Neural cell (in vitro differentiated cells): ENCODE measurements at regions not wholly inside any gene's neighbourhood (a gene's known extent, or its start where the extent isn't known, plus 50 kb on each side); places are given as distances from the start of the nearest gene placed in this dataset.

Experiments
- H2AFZ ChIP-seq: fragments of 200-600, 300-800 bp; sonication (generic), shearing (Covaris generic); 2 replicates; pipeline ENCODE4 v1.6.0; 2014; ENCODE audit warnings: low read depth, mild to moderate bottlenecking, antibody characterized with exemption, low read length, moderate library complexity
- H3F3A ChIP-seq: fragments of 200-600 bp; shearing (Covaris generic); 2 replicates; pipeline ENCODE4 v1.6.1; 2016; ENCODE audit warnings: mild to moderate bottlenecking, moderate library complexity, mixed read lengths, antibody characterized with exemption, low read length; ENCODE audit not compliant: insufficient read depth, poor library complexity, severe bottlenecking
- H3K27ac ChIP-seq: fragments of 200-600, 300-800 bp; sonication (generic), shearing (Covaris generic); 2 replicates; pipeline ENCODE4 v1.5.1; 2014; ENCODE audit warnings: mild to moderate bottlenecking, low read length, moderate library complexity
- H3K27me3 ChIP-seq: fragments of 300-800, 200-600 bp; sonication (generic), shearing (Covaris generic); 2 replicates; pipeline ENCODE4 v1.6.0; 2014; ENCODE audit warnings: mild to moderate bottlenecking, low read depth, low read length, moderate library complexity; ENCODE audit not compliant: insufficient read depth
- H3K36me3 ChIP-seq: fragments of 300-800, 200-600 bp; sonication (generic), shearing (Covaris generic); 2 replicates; pipeline ENCODE4 v1.5.1; 2014; ENCODE audit warnings: mild to moderate bottlenecking, antibody characterized with exemption, low read length, moderate library complexity; ENCODE audit not compliant: insufficient read depth
- H3K4me2 ChIP-seq: fragments of 300-800, 200-600 bp; sonication (generic), shearing (Covaris generic); 2 replicates; pipeline ENCODE4 v1.6.0; 2014; ENCODE audit warnings: mild to moderate bottlenecking, low read length
- H3K4me3 ChIP-seq: fragments of 300-800, 200-600 bp; sonication (generic), shearing (Covaris generic); 2 replicates; pipeline ENCODE4 v1.5.1; 2014; ENCODE audit warnings: mild to moderate bottlenecking, low read length, moderate library complexity
- H3K79me2 ChIP-seq: fragments of 200-600 bp; shearing (Covaris generic); replicated peaks from 2 replicates; pipeline ENCODE4 v1.6.0; 2014; ENCODE audit warnings: mild to moderate bottlenecking, low read length, moderate library complexity; ENCODE audit not compliant: insufficient read depth
- H3K9ac ChIP-seq: fragments of 300-800, 200-600 bp; sonication (generic), shearing (Covaris generic); 2 replicates; pipeline ENCODE4 v1.6.1; 2016; ENCODE audit warnings: mild to moderate bottlenecking, low read length, mixed read lengths
- H3K9me2 ChIP-seq: fragments of 200-600 bp; shearing (Covaris generic); 2 replicates; pipeline ENCODE4 v1.6.1; 2016; ENCODE audit warnings: mild to moderate bottlenecking, low read length, mixed read lengths; ENCODE audit not compliant: insufficient read depth
- H3K9me3 ChIP-seq: fragments of 200-600, 300-800 bp; sonication (generic), shearing (Covaris generic); 2 replicates; pipeline ENCODE4 v1.6.1; 2016; ENCODE audit warnings: mild to moderate bottlenecking, mixed run types, low read length, moderate library complexity, mixed read lengths
- H4K20me1 ChIP-seq: fragments of 200-600 bp; shearing (Covaris generic); 2 replicates; pipeline ENCODE4 v1.6.1; 2016; ENCODE audit warnings: mild to moderate bottlenecking, mixed run types; ENCODE audit not compliant: insufficient read depth
- CTCF ChIP-seq: fragments of 450-650 bp; IDR thresholded peaks from 2 replicates; pipeline ENCODE4 v1.5.1; 2014; ENCODE audit warnings: antibody characterized with exemption, mild to moderate bottlenecking, moderate library complexity; ENCODE audit not compliant: poor library complexity, severe bottlenecking
- EP300 ChIP-seq: fragments of 450-650 bp; conservative IDR thresholded peaks from 2 replicates; pipeline ENCODE4 v1.6.1; 2014; ENCODE audit warnings: antibody characterized with exemption, mild to moderate bottlenecking, moderate library complexity; ENCODE audit not compliant: poor library complexity, severe bottlenecking
- EZH2 ChIP-seq: fragments of 200-600, 300-800 bp; shearing (Covaris generic), sonication (generic); IDR thresholded peaks from 2 replicates; pipeline ENCODE4 v1.6.1; 2014; ENCODE audit warnings: antibody characterized with exemption, low read length, borderline replicate concordance, mild to moderate bottlenecking; ENCODE audit not compliant: insufficient read depth, poor library complexity, severe bottlenecking
- MXI1 ChIP-seq: fragments of 450-650 bp; conservative IDR thresholded peaks from 2 replicates; pipeline ENCODE4 v1.6.1; 2014; ENCODE audit warnings: antibody characterized with exemption, mild to moderate bottlenecking; ENCODE audit not compliant: poor library complexity, severe bottlenecking
- POLR2AphosphoS5 ChIP-seq: IDR thresholded peaks from 2 replicates; pipeline ENCODE4 v1.6.1; 2012
- RAD21 ChIP-seq: fragments of 450-650 bp; conservative IDR thresholded peaks from 2 replicates; pipeline ENCODE4 v1.6.1; 2014; ENCODE audit warnings: antibody characterized with exemption, mild to moderate bottlenecking, moderate library complexity
- REST ChIP-seq: IDR thresholded peaks from 2 replicates; pipeline ENCODE4 v1.6.1; 2012; ENCODE audit warnings: borderline replicate concordance
- SMC3 ChIP-seq: fragments of 450-650 bp; conservative IDR thresholded peaks from 2 replicates; pipeline ENCODE4 v1.6.1; 2014; ENCODE audit warnings: antibody characterized with exemption, mild to moderate bottlenecking, moderate library complexity; ENCODE audit not compliant: poor library complexity
- TAF1 ChIP-seq: IDR thresholded peaks from 2 replicates; pipeline ENCODE4 v1.6.1; 2012; ENCODE audit warnings: low read depth

GRCh38 chr3:176428552-176428951, 768.7 kb downstream of the TBL1XR1 start:
- H3K36me3 ChIP-seq = no peaks in the 10 kb centered on the region
- no peaks in the 10 kb centered on the region for H4K20me1 ChIP-seq
- H3K9ac ChIP-seq = no peak overlapping the region
- H3K4me3 ChIP-seq = no peak overlapping the region
- no peaks in the 10 kb centered on the region for H3K9me3 ChIP-seq
- no peaks in the 10 kb centered on the region for H3F3A ChIP-seq
- H3K79me2 ChIP-seq = no peaks in the 10 kb centered on the region
- no peak overlapping the region for H2AFZ ChIP-seq
- no peaks in the 10 kb centered on the region for H3K9me2 ChIP-seq
- no peak for TF ChIP-seq POLR2AphosphoS5
- TF ChIP-seq SMC3 = no peak
- TF ChIP-seq MXI1 = no peak
- TF ChIP-seq CTCF = no peak
- no peak for TF ChIP-seq EP300
- no peak for TF ChIP-seq REST
- no peak for TF ChIP-seq EZH2
- TF ChIP-seq RAD21 = no peak
- no peak for TF ChIP-seq TAF1
- H3K27me3 ChIP-seq = no peaks in the 10 kb centered on the region
- no peak overlapping the region for H3K4me2 ChIP-seq
- no peak overlapping the region for H3K27ac ChIP-seq

- H2AFZ ChIP-seq = no peak overlapping the region
- H3K4me2 ChIP-seq = no peak overlapping the region
- no peaks in the 10 kb centered on the region for H3K9me2 ChIP-seq
- no peaks in the 10 kb centered on the region for H3K27me3 ChIP-seq
- TF ChIP-seq POLR2AphosphoS5 (no peak), REST (no peak), EP300 (peak; percentile 35)
- H3K4me3 ChIP-seq = no peak overlapping the region
- H4K20me1 ChIP-seq = no peaks in the 10 kb centered on the region
- no peaks in the 10 kb centered on the region for H3F3A ChIP-seq
- H3K27ac ChIP-seq = no peak overlapping the region
- H3K9ac ChIP-seq = no peak overlapping the region
- H3K79me2 ChIP-seq = no peaks in the 10 kb centered on the region
- no peaks in the 10 kb centered on the region for H3K36me3 ChIP-seq
- no peaks in the 10 kb centered on the region for H3K9me3 ChIP-seq
Measured at GRCh38 chr3:176426371-176426770, 770.9 kb downstream of the TBL1XR1 start.
